ENCODE measurements at regions not wholly inside any gene's neighbourhood (a gene's known extent, or its start where the extent isn't known, plus 50 kb on each side); places are given as distances from the start of the nearest gene placed in this dataset.

DNA sequence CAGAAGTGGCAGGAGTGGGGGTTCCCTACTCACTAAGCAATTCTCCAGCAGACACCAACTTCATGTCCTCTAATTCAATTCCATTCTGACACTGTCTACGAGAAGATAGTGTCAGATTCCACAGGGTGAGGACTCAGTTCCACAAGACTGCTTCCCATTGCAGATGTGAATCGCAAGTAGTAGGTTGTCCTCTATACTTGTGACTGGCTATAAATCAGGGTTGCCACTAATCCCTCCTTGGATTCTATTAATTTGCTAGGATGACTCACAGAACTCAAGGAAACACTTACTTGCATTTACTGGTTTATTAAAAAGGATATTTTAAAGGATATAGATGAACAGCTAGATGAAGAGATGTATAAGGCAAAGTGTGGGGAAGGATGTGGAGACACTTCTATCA, 184.1 kb upstream of the ACVR2A start:
- intact Hi-C loops (cut with DNase I, micrococcal nuclease), result no loop called here
- ATAC-seq (no peak), DNase-seq (no peak)

DNA sequence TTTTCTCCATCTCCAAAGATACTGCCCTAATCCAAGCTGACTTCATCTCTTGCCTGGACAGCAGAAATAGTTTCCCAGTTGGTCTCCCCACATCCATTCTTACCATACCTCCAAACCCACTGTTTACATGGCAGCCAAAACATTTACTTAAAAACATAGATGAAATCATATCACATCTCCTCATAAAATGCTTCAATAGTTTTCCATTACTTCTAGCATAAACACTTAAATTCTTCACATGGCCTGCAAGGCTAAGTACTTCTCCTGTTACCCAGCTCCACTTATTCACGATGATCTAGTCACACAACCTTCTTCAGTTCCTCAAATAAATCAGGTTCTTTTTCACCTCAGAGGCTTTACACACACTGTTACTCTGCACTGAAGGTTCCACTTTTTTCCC, 185.8 kb upstream of the ACVR2A start:
- DNase-seq (no peak), ATAC-seq (no peak)
- intact Hi-C loops (cut with DNase I, micrococcal nuclease), result no loop called here

- intact Hi-C loops (cut with DNase I, micrococcal nuclease), result no loop called here
- no peak for ATAC-seq
Observed at GRCh38 chr2:147657086-147658000, 187.5 kb upstream of the ACVR2A start.

GRCh38 chr2:147649998-147650397, 194.8 kb upstream of the ACVR2A start:
- no peak for DNase-seq
- ATAC-seq, result no peak
- intact Hi-C loops (cut with DNase I, micrococcal nuclease), result no loop called here

More at GRCh38 chr2:147657086-147658000, 187.5 kb upstream of the ACVR2A start:
- no peak for DNase-seq

DNA sequence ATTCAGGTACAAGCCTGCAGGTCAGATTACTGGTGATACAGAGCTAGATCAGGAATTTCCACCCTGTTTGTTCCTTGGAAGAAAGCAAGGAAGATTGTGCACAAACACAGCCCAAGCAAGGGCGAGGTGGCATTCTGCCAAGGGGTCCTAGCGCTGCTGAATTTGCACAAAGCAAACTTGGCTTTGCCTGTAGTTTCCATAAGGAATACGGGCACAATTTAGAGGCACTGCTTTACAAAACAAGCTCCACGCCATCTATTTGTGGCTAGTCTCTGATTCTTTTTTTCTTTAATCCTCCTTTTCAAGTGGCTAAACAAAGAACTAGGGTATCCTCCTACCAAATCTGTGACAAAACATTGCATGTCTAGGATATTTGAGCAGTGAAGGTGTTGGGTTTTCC, 195.5 kb upstream of the ACVR2A start:
- no peak for DNase-seq
- no peak for ATAC-seq
- intact Hi-C loops (cut with DNase I, micrococcal nuclease), result no loop called here

DNA sequence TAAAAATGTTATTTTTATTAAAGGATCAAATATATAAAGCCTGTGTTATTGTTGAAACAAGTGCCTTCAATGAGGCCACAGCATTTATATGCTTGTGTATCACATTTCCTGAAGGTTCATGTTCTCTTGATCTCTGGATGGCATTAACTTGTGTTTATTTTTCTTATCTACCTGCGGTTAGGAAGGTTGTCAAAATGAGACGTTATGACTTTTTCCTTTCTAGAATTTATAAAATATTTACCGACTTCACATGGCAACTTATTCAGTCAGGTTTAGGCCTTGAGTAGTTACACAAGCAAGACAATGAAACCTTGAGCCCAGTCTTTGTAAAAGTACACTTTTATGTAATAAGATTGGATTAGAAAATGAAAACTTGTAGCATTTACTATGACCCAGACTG, 196.4 kb upstream of the ACVR2A start:
- DNase-seq (no peak), ATAC-seq (peak; percentile 61)
- intact Hi-C loops (cut with DNase I, micrococcal nuclease), result no loop called here

DNA sequence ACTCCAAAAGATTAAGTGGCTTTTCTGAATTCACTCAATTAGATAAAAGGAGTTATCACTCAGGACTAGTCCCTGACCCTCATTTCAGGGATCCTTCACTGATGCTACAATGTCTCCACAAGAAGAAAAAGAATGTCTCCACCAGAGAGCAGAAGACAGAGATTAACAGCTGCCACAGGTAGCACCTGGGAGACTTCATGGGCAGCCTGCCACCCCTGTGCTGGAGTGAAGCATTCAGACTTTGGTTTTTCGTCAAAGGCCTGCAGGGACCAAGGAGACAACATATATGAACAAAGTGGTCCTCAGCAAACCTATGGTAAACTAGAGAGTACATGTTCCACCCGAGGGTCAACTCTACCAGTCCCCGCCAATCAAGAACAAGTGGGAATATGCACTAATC, 197.0 kb upstream of the ACVR2A start:
- intact Hi-C loops (cut with DNase I, micrococcal nuclease), result no loop called here
- DNase-seq (no peak), ATAC-seq (no peak)

GRCh38 chr2:147646818-147647468, 197.9 kb upstream of the ACVR2A start:
- no peak for DNase-seq
- ATAC-seq, result no peak
- intact Hi-C loops (cut with DNase I, micrococcal nuclease), result no loop called here

DNA sequence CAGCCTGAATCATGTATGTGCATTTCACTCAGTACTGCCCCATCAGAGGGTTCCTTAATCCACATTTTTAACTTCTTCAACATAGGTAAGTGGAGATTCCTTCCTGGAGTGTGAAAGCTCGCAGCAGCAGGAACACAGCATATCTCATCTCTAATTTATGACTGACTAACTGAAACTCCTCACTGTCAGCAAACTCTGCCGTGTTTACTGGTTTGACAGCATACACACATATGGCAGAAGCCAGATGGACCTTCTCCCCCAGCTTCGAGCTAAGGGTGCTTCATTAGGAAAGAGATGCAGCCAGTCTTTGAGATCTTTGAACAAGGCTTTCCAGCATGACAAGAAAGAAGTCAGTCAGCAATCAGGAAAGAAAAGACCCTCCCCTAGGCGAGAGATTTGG, 200.3 kb upstream of the ACVR2A start:
- intact Hi-C loops (cut with DNase I, micrococcal nuclease), result no loop called here
- no peak for DNase-seq
- ATAC-seq, result no peak

DNA sequence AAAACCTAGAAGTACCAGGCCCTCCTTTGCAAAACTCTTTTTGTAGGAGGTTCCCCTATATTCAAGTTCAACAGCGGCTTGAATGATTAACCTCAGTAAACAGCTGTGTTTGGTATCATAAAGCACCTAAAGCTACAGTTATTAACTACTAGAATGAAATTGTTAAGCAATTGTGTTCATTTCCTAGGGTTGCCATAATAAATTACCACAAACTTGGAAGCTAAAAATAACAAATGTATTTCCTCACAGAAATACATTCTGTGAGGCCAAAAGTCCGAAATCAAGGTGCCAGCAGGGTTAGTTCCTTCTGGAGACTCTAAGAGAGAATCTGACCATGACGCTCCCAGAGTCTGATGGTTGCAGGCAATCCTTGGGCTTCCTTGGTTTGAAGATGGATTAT, 202.1 kb upstream of the ACVR2A start:
- ATAC-seq (no peak), DNase-seq (no peak)
- intact Hi-C loops (cut with DNase I, micrococcal nuclease), result no loop called here

- DNase-seq (no peak), ATAC-seq (no peak)
- intact Hi-C loops (cut with DNase I, micrococcal nuclease), result no loop called here
Observed at GRCh38 chr2:147641651-147642050, 203.2 kb upstream of the ACVR2A start.

- ATAC-seq, result no peak
- DNase-seq, result no peak
- intact Hi-C loops (cut with DNase I, micrococcal nuclease), result no loop called here
Observed at GRCh38 chr2:147639891-147640290, 204.9 kb upstream of the ACVR2A start.

DNA sequence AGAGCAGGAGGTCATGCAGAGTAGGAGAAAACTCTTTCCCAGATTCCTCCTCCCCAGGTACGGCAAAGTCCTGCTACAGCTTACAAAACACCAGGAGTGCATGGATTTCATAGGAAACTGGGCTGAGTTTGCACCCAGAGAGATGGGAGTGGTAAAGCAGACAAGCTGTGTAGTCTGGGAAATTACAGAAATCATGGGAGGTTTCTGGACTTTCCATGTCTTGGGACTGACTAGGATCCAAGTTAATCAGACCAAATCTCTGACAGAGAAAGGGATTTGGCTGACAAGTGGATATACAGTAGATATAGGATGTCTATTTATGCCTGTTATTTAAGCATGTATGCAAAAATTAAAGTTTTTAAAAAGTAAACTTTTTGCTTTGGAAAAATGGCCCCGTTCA, 205.4 kb upstream of the ACVR2A start:
- intact Hi-C loops (cut with DNase I, micrococcal nuclease), result no loop called here
- DNase-seq (no peak), ATAC-seq (no peak)

- ATAC-seq (peak; percentile 88), DNase-seq (no peak)
- intact Hi-C loops (cut with DNase I, micrococcal nuclease), result no loop called here
Observed at GRCh38 chr2:147636886-147637285, 207.9 kb upstream of the ACVR2A start.

DNA sequence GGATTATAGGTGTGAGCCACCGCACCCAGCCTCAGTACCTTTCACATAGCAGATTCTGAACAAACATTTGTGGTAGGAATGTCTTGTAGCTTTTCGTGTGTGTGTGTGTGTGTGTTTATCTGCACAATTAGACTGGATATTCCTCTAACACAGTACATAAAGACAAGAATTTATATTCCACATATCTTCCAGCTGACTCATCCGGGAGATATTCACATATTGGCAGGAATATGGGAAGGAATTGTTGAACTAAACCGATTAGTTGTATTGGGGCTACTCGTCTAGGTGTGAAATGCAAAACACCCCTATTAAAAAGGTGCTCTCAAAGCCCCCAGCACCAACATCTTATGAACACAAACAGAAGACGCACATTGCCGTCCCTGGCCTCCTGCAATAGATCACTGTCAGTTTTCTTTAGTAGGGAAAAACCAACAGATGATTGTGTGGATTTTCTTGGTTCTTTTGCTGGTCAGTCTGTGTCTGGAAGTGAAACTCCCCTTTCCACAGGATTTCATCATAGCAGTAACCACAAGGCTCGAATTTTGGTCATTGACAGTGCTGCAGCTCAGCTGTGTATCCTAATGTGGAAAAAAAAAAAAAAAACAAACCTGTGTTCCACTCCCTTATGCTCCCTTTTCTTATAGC, 208.5 kb upstream of the ACVR2A start:
- no peak for DNase-seq
- intact Hi-C loops (cut with DNase I, micrococcal nuclease), result no loop called here
- peak; percentile 8 for ATAC-seq

GRCh38 chr2:147634826-147635225, 210.0 kb upstream of the ACVR2A start:
- no peak for ATAC-seq
- intact Hi-C loops (cut with DNase I, micrococcal nuclease), result no loop called here
- DNase-seq, result no peak

DNA sequence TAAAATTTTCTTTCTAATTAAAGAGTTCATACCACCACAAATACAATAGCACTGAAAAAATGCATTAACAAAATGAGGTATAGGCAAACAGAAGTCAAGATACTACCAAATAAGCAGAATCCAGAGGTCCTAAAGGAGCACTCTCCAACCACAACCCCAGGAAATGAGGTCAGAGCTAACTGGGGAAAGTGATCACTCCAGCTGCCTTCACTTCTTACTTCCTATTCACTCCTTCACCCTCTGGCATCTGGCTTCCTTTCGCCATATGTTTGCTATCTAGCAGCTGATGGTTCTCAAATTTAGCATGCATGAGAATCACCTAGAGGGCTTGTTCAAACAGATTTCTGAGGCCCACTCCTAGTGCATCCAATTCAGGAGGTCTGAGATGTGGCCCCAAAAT, 212.6 kb upstream of the ACVR2A start:
- intact Hi-C loops (cut with DNase I, micrococcal nuclease), result no loop called here

GRCh38 chr2:147631294-147631693, 213.5 kb upstream of the ACVR2A start:
- intact Hi-C loops (cut with DNase I, micrococcal nuclease), result no loop called here
- peak; percentile 13 to 45 for DNase-seq
- peak; percentile 95 for ATAC-seq

More for the DNA sequence above, 212.6 kb upstream of the ACVR2A start:
- ATAC-seq, result no peak
- no peak for DNase-seq

- intact Hi-C loops (cut with DNase I, micrococcal nuclease), result no loop called here
- DNase-seq (no peak), ATAC-seq (peak; percentile 89)
Observed at GRCh38 chr2:147630585-147630984, 214.2 kb upstream of the ACVR2A start.

DNA sequence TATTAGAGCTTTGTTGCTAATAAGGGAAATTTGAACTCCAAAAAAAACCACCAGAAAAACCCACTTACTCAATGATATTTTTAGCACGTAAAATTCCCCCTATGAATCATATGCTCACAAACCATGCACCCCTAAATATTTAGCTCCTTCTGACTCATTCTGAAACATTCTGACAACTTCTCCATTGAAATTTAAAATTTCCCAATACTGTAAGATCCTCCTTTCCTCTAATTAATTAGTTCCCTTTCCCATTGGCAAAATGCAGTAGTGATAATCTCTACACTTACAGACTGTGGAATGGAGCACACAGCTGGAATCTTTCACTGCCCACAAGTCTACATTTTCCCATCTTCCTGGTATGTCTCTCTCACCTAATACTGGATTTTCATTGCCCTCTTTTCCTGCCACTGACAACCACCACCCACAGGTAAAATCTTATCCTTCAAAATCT, 215.8 kb upstream of the ACVR2A start:
- ATAC-seq (no peak), DNase-seq (no peak)
- intact Hi-C loops (cut with DNase I, micrococcal nuclease), result no loop called here

Measured in left colon (tissue), 2 donors.